GM21786 (cell line): ENCODE measurements at regions not wholly inside any gene's neighbourhood (a gene's known extent, or its start where the extent isn't known, plus 50 kb on each side); places are given as distances from the start of the nearest gene placed in this dataset.

Experiments
- ATAC-seq: cut with Tn5 transposase; IDR thresholded peaks from one replicate; pipeline ENCODE4 v1.9.1; 2021; ENCODE audit not compliant: unreplicated experiment

DNA sequence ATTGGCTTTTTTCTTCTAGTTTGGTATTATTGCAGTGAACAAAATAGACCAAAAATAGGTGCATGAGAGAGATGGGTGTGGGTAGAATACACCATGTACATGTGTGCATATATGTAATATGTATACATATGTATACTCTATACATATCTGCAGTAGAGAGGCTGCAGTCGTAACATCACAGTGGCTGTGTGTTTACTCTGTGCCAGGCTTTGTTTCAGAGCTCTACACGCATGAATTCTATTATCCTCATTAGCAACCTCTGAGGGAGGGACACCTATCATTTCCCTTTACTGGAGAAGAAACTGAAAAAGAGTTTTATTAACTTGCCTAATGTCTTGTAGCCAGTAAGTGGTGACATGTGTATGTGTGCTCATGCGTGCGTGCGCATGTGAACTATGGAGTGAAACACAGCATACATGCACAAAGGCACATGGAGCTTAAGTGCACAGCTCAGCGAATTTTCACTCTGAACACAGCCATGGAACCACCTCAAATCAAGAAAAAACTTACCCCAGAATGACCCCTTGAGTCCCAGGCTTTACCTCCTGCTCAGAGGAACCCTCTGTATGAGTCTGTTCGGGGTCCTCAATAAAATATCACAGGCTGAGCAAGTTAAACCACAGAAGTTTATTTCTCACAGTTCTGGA lies 452.5 kb downstream of the CDH26 start:
- no peak for ATAC-seq

DNA sequence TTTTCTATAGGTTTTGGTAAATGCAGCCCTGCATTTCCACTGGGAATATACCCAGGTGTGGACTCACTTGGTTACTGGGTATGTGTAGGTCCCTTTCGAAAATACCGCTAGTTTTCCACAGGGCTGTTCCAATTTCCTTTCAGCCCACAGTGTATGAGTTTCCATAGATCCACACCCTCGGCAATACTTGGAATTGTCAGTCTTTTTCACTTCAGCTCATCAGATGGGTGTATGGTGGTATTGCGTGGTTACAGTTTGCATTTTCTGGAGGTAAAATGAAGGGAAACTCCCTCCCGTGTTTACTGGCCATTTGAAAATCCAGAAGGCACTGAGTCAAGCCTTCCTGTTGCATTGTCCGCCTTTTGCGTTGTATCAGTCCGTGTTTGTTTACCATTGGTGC lies 453.6 kb downstream of the CDH26 start:
- ATAC-seq: no peak

DNA sequence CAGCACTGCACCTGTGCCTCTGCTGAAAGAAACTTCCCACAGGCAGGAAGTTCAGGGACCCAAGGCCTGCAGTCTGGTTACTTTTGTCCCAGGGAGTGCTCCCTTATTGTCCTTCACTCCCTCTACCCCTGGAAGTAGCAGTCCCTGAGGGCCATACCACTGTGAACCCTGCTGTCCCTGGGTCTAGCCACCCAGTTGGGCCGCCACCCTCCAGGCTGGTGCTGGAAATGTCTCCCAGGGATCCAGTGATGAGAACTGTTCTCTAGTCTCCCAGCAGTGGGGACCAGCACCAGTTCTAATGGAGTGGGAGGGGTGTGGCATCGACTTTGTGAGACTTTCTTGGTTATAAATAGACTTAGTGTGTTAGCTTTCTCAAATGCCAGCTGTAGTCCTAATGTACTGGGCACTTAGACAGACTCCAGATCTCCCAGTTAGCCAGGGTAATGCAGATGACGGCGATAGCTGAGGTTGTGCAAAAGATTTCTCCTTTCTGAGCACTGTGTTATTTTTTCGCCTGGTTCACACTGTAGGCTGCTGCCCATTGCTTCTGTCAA lies 462.5 kb downstream of the CDH26 start:
- ATAC-seq: no peak

DNA sequence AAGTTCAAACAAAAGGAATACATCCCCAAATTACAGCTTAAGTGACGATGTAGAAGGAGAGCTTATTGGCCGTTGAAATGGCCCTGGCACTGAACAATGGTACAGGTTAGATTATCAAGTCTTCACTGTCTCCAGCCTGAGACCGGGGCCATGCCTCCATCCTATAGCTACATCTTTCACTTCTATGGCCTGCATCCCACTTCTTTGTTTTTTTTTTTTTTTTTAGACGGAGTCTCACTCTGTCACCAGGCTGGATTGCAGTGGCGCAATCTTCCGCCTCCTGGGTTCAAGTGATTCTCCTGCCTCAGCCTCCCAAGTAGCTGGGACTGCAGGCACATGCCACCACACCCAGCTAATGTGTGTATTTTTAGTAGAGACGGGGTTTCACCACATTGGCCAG lies 464.6 kb downstream of the CDH26 start:
- ATAC-seq: no peak

DNA sequence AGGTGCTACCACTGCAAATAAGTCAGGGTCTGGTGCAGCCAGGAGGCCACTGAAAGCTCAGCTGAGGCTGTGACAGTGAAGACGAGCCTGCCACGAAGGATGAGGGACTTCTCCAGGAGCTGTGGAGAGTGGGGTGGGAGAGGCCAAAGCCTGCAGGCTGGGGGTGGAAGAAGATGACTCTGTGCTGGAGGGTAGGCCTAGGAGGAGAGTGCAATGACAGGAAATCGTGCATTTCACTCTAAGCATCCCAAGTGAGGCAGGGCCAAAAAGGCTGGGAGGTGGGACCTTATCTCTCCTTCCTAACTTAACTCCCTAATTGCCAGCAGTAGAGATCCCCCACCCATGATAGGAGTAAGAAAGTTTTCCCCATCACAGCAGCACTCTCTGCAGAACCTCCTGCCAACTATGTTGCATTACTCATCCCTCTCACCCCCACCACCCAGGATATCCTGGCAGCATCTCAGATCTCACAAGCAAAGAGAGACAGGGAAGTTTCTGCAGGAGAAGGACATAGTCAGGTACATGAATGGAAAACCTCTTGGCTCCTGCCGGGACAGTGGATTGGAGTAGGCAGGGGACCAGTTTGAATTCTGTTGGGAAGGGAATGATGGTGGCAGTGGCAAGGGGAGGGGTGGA lies 466.2 kb downstream of the CDH26 start:
- ATAC-seq: no peak

DNA sequence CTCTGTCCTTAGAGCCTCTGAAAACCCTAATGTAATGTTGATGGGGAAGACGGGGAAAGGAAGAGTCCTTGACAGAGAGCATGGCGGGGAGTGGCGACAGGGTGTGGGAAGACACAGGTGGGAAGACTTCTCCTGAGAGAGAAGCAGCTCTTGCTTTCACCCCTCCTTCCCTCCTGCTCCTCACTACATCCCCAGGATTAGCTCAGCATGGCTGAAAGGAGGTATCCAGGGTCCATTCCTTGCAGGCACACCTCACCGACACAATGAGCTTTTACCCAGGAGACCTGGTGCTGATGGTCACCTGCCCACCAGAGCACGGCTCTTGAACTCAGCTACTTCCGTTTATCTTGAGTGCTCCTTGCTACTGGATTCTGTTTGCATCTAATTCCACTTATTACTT lies 469.3 kb downstream of the CDH26 start:
- no peak for ATAC-seq

DNA sequence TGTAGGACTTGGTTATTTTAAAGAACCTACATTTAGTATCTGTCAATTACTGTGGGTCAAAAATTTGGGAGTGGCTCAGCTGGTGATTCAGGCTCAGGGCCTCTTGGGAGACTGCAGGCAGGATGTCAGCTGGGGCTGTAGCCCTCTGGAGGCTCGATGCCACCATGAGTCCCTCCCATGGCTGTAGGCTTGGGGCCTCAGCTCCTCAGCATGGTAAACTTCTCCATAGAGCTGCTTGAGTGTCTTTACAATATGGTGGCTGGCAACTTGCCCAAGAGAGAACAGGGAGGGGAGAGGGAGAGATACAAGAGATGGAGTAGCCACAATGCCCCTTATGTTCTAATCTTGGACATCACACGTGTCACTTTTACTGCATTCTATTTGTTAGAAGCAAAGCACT lies 470.4 kb downstream of the CDH26 start:
- no peak for ATAC-seq

DNA sequence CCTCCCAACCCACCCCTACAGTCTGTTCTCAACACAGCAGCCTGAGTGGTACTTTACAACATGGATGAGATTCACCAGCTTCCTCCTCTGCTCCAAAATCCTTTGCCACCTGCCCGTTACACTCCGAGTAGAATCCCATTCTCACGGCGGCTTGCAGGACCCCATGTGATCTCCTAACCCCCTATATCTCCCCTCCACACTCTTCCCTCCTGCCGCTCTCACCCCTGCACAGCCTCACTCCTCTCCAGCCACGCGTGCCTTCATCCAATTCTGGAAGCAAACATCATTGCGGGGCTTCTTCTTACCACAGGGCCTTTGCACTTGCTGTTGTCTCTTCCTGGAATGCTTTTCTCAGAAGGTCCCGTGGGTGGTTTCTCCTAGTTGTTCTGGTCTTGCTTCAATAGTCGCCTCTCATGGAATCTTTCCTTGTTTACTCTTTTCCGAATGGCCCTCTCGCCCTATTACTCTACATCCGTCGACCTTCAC lies 472.3 kb downstream of the CDH26 start:
- no peak for ATAC-seq

DNA sequence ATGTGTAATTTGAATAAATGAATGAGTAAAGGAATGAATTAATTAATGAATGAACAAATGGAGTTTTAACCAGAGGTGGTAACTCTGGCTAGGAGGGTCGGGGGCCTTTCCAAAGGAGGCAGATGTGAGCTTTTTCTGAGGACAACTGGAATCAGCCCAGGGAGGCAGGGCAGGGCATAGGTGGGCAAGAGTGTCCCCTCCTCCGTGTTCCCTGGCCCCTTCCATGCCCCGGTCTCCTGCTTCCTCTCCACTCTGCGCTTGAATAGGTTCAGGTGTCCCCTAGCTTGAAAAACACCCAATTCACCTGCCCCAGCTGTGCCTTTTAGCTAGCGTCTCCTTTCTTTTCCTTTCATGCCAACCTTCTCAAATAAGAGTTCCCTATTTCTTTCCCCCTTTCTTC lies 473.1 kb downstream of the CDH26 start:
- no peak for ATAC-seq

DNA sequence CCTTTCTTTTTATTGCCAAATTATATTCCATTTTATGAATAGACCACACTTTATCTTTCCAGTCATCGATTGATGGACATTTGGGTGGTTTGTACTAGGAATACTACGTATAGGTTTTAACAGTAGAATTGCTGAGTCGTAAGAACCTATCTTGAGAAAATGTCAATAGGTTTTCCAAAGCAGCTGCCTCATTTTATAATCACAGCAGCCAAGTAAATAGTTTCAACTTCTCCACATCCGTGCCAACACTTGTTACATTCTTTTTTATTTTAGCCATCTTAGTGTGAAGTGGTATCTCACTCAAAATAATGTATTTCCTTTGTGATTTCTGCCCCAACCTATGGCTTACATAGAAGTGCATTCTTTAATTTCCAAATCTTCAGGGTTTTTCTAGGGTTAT lies 479.2 kb downstream of the CDH26 start:
- no peak for ATAC-seq

DNA sequence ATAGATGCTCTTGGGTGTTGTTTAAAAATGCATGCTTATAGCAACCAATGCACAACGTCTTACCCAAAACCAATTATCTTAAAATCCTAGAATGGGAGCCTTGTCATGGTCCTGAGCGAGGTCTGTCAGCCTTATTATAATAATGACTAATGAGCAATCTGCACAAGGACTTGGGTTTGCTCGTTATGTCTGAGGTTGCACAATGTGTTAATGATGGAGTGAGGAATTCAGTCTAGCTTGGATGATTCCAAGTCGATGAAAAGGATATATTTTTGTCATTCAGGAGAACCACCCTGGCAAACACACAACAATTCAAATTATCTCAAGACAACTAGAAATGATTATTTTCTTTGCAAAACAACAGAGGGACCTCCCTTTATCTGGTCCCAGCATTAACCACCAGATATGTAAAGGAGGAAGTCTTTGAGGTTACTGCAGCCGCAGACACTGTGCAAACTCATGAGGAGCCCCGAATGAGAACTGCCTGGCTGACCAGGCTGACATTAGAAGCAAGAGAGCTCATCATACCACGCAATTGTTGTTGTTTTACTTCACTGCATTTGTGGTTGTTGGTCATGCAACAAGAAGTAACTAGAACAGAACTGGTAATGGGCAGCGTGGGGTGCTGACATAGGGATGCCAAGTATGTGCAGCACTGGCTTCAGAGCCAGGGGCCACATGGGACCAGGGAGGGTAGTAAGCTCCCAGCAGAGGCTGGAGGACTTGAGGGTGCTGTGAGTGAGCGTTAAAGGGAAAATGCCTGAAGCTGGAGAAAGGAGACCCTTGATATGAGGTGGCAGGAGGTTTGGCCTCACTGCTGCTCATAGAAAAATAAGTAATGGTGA lies 488.3 kb downstream of the CDH26 start:
- no peak for ATAC-seq

DNA sequence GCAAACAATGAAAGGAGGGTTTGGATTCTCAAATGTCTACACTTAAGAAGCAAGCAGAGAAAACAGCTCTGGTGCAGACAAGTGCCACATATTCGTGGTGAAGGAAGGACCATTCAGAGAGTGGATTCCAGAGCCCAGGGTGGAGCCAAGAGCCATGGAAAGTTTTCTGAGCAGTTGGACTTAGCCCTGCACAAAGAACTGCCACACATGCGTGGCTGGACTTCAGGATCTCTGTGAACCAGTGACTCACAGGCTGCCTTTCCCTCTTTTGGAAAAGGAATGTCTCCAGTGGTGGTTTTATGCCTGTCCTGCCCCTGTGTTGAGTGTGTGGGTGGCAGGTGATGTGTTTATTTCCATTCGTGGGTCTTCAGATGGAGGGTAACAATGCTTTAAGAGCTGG lies 489.5 kb downstream of the CDH26 start:
- ATAC-seq: no peak

DNA sequence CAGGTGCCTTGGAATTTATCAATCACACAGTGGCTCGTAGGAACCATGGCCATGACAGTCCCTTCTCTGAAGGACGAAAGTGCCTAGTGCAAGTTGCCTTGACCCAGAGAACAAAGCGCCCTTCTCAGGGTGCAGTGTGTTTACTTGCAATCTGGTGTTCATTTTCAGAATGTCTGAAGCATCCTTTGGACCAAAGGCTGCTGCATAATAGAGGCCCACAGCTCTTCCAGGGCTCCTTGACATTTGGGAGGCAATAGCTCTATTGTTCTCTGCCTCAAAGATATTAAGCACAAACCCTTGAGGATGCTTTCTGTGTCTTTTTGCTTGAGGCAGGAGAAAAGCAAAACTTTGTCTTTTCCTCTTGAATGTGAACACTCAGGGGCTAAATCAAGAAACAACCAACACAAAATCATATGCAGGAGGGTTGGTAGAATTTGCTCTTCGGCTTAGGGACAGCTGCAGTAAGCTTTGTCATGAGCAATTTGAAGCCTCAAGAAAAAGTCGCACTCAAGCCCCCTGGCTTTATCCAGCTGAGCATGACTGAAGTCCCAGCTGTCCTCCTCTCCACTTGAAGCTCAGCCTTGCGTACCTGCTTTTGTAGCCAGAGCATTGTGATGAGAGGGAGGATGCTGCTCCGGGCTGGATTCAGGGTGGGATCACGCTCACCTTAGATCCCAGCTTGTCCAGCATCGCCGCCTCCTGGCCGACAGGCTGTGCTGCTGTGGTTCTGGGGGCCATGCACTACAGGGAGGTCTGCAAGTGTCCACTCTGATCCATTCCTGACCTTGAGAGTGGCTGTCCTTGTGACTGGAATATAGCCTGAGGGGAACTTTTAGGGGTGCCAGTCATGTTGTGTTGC lies 495.4 kb downstream of the CDH26 start:
- ATAC-seq: no peak

DNA sequence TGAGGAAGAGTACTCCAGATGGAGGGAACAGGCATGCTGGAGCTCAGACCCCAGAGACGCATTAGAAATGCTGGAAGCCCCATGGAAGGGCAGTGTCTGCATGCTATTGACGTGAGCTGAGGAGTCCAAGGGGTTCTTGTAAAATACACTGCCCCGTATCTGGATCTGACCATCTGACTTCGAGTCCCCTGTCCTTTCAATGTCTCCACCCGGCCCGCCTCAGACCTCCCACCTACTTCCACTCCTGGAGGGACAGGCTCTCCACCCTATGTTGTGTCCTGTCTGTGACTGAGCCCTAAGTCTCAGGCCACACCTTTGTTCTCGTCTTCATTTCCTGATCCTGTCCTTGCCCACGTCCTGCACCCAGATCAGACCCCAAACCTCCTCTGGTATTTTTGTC lies 496.3 kb downstream of the CDH26 start:
- no peak for ATAC-seq

DNA sequence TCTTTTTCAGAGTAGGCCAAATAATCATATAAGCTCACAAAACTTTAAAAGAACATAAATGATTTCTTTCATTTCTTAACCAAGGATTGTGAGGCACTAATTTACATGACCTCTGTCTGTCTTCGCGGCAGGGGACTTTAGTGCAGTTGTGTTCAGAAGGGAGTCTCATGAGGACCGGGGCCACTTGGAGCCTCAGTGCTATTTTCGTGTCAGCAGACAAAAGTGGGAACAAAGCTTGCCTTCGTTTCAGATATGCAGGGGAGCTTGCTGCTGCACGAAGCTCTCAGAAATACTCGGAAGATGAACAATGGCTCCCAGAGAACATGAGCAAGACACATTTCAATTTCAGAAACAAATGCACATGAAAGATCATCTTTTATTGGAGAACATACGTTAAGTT lies 497.0 kb downstream of the CDH26 start:
- ATAC-seq: no peak

DNA sequence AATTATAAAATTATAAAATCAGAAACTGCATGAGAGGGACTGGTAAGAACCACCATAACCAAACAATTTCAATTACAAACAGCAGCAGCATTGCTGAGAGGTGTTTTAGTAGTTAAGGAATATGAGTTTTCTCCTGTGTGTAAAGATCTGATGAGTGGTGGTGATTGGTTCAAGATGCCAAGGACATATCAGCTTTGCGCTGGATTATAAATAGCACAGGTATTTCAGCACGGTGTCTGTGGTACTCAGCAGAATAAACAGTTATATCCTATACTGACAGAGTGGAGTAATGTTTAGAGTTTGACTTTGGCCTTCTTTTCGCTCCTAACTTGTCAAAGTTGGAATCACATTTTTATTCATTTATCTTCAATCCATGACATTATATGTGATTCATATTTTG lies 501.0 kb downstream of the CDH26 start:
- ATAC-seq: no peak

DNA sequence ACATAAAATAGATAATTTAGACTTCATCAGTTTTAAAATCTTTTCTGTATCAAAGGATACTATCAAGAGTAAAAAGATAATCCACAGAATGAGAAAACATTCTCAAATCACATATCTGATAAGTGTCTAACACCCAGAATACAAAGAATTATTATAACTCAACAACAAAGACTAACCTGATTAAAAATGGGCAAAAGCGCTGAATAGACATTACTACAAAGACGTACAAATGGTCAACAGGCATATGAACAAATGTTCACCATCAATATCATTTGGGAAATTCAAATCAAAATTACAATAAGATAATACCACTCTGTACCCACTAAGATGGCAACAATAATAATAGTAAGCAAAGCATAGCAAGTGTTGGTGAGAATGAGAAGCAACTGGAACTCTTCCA lies 503.8 kb downstream of the CDH26 start:
- no peak for ATAC-seq

DNA sequence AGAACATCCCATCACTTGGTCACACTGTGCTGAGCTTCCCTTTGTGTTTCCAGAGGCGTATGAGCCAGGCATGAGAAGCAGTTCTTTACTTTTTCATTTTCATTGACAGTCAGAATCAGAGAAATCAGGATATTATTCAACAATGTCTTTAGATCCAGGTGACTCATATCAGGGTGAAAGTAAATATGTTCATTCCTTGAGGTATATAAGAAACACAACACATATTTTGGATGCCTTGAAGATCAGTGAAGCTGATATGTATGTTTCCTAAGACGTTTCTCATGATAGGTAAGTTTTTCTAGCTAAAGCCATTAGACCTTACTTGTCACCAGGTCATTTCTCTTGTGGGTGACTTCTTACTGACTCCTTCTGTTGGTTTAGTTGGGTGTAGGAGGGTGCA lies 505.6 kb downstream of the CDH26 start:
- ATAC-seq: no peak

DNA sequence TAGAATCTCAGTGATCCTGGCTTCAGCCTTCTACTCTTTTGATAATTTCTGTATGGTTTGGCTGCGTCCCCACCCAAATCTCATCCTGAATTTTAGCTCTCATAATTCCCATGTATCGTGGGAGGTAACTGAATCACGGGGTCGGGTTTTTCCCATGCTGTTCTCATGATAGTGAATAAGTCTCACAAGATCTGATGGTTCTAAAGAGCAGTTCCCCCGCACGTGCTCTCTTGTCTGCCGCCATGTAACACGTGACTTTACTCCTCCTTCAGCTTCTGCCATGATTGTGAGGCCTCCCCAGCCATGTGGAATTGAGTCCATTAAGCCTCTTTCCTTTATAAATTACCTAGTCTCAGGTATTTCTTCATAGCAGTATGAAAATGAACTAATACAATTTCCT lies 507.2 kb downstream of the CDH26 start:
- ATAC-seq: no peak

DNA sequence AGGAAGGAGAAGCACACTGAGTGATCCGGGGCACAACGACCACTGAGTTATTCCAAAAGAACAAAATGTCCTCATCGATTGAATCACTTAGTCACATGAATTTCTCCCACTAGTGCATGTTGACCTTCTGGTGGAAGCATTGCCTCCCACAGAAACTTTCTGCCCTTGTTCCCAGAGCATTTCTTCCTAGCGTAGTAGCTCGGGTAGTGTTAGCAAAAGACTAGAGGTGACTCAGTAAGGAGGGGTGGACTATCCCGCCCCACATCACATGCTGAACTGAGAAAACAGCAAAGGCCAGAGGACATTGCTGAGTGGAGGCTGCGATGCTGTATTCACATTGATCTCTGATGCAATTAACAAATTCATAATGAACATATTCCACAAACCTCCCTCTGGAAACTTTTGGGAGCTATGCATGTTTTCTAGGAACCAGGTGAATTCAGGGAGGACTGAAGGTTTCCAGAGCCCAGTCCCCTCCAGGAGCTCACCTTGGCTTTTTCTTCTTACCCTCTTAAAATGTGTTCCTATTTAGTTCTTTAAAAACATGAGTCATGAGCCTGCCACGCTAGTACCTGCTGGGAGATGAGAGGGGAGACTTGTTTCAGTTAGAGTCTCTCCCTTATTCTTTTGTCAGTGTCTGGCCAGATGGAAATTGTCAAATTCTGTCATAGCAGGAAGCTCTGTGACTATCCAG lies 507.9 kb downstream of the CDH26 start:
- no peak for ATAC-seq
